GM20000 (cell line): ENCODE measurements at regions not wholly inside any gene's neighbourhood (a gene's known extent, or its start where the extent isn't known, plus 50 kb on each side); places are given as distances from the start of the nearest gene placed in this dataset.

Experiments used
- DNase-seq: peaks from one replicate; pipeline ENCODE4 v3.0.0; 2012; ENCODE audit warnings: low spot score
- CTCF ChIP-seq: IDR thresholded peaks from 2 replicates; pipeline ENCODE4 v1.5.1; 2012; ENCODE audit warnings: mild to moderate bottlenecking, control low read depth; ENCODE audit errors: extremely low read depth, missing control alignments

GRCh38 chr11:26053966-26054365 is 278.0 kb upstream of the ANO3 start:
- no peak for DNase-seq
- no peak for TF ChIP-seq CTCF

- no peak for DNase-seq
- no peak for TF ChIP-seq CTCF
Measured at GRCh38 chr11:26062660-26063059, 269.3 kb upstream of the ANO3 start.

- no peak for DNase-seq
- no peak for TF ChIP-seq CTCF
Measured at GRCh38 chr11:26063915-26064314, 268.0 kb upstream of the ANO3 start.

GRCh38 chr11:26065944-26066343 is 266.0 kb upstream of the ANO3 start:
- no peak for TF ChIP-seq CTCF
- DNase-seq = no peak

GRCh38 chr11:26070714-26071380 is 261.1 kb upstream of the ANO3 start:
- TF ChIP-seq CTCF = no peak
- DNase-seq = no peak

- TF ChIP-seq CTCF = no peak
- no peak for DNase-seq
Measured at GRCh38 chr11:26072614-26073153, 259.2 kb upstream of the ANO3 start.

GRCh38 chr11:26073646-26074045 is 258.3 kb upstream of the ANO3 start:
- no peak for DNase-seq
- no peak for TF ChIP-seq CTCF
